Peyer's patch (tissue), 4 donors: ENCODE measurements at regions not wholly inside any gene's neighbourhood (a gene's known extent, or its start where the extent isn't known, plus 50 kb on each side); places are given as distances from the start of the nearest gene placed in this dataset.

Source experiments
- CTCF ChIP-seq, 6 experiments: fragments of 450-650 bp in 4 of 6; fragments of 200-600 bp in 2 of 6; sonication (generic) in 1 of 6; IDR thresholded peaks; one replicate each; pipeline ENCODE4 v1.5.1; 2017 to 2019; ENCODE audit warnings: antibody characterized with exemption in 6 of 6, mild to moderate bottlenecking in 3 of 6, moderate library complexity in 1 of 6
- POLR2A ChIP-seq, 2 donors: fragments of 450-650 bp; IDR thresholded peaks; one replicate each; pipeline ENCODE4 v1.5.1; 2017; ENCODE audit warnings: antibody characterized with exemption in 2 of 2, mild to moderate bottlenecking in 2 of 2, moderate library complexity in 2 of 2

- TF ChIP-seq CTCF (IDR thresholded peaks at IDR 0.05) (no peak), POLR2A (IDR thresholded peaks at IDR 0.05) (no peak)
Observed at GRCh38 chr20:23161968-23162696, 76.0 kb upstream of the CD93 start.
